NCI-H510A treated with DMSO at 0.1 percent for 48 hours (cell line): ENCODE measurements at regions not wholly inside any gene's neighbourhood (a gene's known extent, or its start where the extent isn't known, plus 50 kb on each side); places are given as distances from the start of the nearest gene placed in this dataset.
"Not testable (repeated sequence)": the region's sequence is repeated elsewhere in the genome, so short reads cannot be mapped to it uniquely, and the experiment has no call there.

ENCODE experiments used
- DNase-seq: peaks from one replicate; lab custom pipeline; 2025; lab: John Stamatoyannopoulos, UW

DNA sequence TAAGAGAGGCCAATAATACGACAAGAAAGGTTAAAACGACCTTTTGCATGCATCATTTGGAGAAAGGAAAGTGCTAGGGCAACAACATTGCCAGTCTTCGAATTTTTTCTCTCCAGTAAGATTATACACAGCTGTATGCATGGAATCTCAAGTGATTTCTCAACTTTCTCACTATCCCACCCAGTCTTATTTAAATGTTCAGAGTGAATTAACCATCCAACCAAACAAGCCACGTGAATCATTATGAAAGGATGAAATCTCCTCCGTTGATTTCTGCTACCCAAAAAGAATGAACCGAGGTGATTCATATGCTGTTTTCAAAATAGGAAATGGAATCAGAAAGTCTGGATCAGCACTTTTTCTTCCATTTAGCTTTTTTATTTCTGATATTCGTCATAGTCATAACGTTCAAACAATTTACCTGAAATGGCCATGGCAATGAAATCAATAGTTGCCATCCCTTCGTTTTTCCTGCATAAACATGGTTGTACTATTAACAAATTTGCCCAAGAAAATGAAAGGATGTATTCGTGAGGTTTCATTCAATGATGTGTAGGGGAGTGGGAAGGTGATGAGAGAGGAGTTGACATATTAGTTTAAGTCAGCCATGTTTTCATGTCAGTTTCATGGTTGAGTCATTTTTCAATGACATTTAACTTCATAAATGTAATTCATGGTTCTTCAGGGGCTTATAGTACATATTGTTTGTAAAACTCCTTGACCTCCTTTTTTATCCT lies 170.9 kb upstream of the WWC1 start:
- DNase-seq = no peak

GRCh38 chr5:168121138-168121494 lies 170.3 kb upstream of the WWC1 start:
- DNase-seq = no peak

DNA sequence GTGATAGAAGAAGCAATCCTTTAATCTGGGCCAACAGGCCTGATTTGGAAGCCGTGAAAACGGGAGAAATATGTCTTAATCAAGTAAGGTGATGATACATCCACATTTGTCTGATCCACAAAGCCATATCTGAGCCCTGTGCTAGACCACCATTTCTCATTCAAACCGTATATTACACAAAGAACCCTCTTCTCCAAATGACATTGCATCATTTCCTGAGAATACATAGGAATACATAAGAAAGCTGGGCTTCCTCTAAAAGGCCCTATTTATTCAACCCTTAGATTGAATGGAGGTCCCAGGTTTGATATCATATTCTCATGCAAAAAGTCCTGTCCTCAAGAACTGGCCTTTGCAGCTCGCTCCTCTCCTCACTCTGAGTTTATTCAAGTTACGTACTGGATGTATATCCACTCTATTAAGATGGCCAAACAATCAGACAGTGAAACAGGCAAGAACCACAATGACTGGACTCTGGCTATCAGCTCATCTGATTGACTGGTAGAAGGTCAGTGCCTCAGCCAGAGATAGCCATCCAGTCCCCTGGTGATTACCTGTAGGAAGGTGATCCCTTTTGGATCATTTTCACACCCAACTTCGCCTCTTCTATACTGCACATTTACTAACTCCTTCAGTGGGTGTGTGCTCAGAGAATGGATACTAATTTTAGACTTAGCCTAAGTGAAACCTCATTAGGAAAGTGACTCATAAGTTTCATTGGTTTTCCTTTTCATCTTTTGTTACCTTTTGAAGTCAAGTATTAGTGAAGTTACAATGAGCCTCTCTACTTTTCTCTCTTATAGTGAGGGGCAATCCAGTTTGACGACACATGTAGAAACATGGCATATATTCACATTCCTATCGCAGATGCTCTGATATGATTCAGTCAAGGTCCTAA lies 167.6 kb upstream of the WWC1 start:
- no peak for DNase-seq

GRCh38 chr5:168125445-168126199 lies 165.8 kb upstream of the WWC1 start:
- DNase-seq = no peak

DNA sequence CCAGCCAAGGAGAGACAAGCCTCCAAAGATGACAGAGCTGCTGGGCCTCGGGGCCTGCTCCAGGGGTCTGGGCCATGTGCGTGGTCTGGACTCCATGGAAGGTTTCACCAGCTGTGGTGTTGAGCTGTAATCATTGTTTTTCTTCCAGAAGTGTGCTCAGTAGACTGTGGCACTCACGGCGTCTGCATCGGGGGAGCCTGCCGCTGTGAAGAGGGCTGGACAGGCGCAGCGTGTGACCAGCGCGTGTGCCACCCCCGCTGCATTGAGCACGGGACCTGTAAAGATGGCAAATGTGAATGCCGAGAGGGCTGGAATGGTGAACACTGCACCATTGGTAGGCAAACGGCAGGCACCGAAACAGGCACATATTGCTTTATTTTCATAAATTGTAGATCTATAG lies 164.8 kb upstream of the WWC1 start:
- no peak for DNase-seq

GRCh38 chr5:168128111-168128510 lies 163.3 kb upstream of the WWC1 start:
- no peak for DNase-seq

DNA sequence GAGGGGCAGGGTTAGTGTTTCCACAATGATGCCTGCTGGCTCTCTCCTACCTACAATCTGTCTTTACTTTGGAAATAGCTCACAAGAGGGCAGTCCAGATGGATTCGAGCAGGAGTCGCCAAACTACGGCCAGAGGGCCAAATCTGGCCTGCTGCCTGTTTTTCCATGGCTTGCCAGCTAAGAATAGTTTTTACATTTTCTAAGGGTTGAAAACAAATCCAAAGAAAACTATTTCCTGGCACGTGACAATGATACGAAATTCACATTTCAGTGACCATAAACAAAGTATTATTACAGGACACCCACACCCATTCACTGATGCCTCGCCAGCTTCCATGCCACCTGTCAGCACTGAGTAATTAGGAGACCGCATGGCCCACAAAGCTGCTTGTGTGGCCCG lies 162.9 kb upstream of the WWC1 start:
- no peak for DNase-seq

GRCh38 chr5:168131519-168131918 lies 159.9 kb upstream of the WWC1 start:
- DNase-seq = no peak

DNA sequence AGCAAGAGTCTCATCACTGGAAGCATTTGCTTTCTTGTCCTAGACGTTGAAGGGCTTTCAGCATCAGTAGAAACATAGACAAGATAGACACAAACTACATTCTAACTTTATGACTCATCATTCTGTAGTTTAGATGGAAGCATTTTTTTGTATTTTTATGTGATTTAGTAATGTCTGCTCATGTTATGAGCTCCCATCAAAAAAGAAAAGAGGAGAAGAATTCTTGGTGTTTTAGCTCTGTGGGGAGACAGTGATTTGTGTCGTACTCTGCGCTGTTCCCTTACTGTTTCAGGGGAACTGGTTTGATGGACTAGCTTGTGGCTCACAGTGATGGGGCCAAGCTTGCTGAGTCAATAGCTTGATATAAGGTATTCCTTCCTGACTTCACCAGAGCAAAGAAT lies 159.2 kb upstream of the WWC1 start:
- no peak for DNase-seq

- no peak for DNase-seq
These were observed 155.5 kb upstream of the WWC1 start for GRCh38 chr5:168135897-168136296.

GRCh38 chr5:168136340-168136739 lies 155.1 kb upstream of the WWC1 start:
- DNase-seq = no peak

GRCh38 chr5:168137265-168137664 lies 154.2 kb upstream of the WWC1 start:
- DNase-seq = no peak

GRCh38 chr5:168140241-168140640 lies 151.2 kb upstream of the WWC1 start:
- no peak for DNase-seq

GRCh38 chr5:168142402-168142801 lies 149.0 kb upstream of the WWC1 start:
- DNase-seq = no peak

GRCh38 chr5:168143521-168143920 lies 147.9 kb upstream of the WWC1 start:
- DNase-seq = not testable (repeated sequence)

GRCh38 chr5:168147106-168147505 lies 144.3 kb upstream of the WWC1 start:
- DNase-seq = no peak

DNA sequence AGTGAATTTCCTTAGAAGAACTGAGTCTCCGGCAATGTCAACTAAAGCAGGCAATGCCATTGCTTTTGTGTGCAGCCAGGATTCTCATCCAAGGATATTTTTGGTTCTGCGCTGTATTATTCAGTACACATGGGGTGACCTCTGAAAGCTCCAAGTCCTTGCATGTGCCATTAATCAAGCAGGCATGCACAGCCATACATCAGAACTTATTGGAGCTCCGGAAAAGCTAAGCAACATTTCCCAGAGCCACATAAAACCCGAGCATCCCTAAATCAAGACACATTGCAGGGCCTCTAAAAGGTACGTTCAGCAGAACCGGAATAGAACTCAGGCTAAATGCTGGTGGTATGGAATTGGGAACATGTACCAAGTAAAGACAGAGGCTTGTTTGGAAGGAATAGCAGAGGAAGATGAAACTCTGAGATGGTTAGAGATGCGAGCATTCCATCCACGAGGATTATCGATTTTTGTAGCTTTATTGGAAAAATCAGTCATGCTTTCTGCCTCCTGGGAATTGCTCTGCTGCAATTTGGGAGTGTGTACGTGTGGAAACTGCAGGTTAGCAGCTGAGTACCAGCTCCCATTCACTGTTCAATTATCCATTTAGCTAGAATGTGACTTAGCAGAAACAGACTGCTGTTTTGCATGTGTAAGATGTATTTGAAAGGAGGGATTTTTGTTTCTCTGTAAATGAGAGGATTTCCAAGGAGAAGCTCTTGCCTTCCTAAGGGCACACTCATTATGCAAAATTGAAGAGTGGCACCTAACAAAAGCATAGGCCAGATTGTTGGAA lies 143.7 kb upstream of the WWC1 start:
- no peak for DNase-seq

- DNase-seq = no peak
These were observed 140.4 kb upstream of the WWC1 start for GRCh38 chr5:168151041-168151440.

DNA sequence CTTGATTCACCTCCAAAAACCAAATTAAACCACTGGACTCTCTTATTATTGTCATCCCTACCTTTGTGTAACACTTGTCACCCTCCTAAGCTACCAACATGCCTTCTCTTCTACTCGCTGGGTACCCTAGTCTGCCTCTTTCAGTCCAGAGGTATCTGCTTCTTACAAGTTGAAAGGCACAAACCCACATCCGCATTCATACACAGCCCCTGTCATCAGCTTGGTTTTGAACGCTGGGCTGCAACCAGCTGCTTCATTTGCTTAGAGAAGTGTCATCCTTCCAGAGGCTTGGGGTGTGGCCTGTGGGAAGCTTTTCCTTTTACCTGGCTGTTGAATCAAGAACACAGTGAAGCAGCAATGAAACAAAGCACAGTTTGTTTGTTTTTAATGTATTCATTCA lies 138.8 kb upstream of the WWC1 start:
- DNase-seq = no peak

DNA sequence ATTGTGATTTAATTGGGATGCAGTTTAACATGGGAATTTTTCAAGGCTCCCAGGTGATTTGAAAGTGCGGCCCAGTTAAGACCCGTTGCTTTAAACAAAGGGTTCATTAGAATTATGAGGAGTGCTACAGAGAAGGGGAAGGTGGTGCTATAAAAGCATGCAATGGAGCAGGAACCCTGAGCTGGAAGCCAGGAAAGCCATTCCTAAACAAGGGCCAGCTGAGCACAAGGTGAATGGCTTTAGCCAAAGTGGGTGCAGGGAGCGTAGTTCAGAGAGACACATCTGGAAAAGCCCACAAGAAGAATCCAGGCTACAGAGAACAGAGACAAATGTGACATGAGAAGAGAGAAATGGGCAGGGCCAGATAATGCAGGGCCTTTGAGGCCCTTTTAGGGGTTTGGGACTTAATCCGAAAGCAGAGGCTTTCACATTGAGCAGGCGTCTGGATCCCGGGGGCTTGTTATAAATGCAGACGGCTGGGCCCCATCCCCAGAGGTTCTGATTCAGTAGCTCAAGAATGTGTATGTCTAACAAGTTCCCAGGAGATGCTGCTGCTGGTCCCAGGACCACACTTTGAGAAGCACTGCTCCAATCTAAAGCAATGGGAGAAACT lies 138.1 kb upstream of the WWC1 start:
- DNase-seq = no peak

DNA sequence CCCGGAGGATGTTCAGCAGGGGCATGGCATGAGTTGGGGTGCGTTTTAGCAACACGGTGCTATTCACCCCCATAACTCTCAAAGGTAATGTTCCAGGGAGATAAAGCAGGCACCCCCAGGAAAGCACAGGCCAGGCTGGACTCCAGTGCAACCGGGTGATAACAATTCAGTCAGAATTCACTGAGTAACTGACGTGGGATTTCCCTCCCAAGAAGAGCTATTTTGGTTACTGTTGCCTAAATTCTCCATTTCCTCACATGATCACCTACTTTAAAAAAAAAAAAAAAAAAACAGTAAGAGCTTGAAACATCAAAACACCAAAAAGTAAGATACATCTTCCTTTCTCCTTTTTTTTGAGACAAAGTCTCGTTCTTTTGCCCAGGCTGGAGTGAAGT lies 137.6 kb upstream of the WWC1 start:
- DNase-seq = no peak

DNA sequence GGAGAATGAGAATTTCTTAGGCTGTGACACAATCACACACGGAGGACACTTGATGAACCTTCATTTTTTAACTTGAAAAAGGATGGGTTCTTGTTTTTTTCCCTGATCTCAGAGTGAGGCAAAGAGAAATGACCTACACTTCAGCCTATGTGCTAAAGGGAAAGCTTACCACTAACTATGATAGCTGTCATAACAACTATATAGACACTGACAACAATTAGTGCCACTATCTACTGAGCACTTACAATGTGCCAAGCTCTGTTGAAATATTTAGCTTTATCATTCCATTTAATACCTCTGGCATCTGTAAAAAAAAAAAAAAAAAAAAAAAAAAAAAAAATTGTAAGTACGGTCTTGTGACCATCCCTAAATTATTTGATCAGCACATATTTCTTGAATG lies 135.9 kb upstream of the WWC1 start:
- DNase-seq = no peak
